HG03571 (cell line): ENCODE measurements at regions not wholly inside any gene's neighbourhood (a gene's known extent, or its start where the extent isn't known, plus 50 kb on each side); places are given as distances from the start of the nearest gene placed in this dataset.

Experiments
- ATAC-seq: cut with Tn5 transposase; IDR thresholded peaks from one replicate; pipeline ENCODE4 v1.9.1; 2021; ENCODE audit not compliant: unreplicated experiment

DNA sequence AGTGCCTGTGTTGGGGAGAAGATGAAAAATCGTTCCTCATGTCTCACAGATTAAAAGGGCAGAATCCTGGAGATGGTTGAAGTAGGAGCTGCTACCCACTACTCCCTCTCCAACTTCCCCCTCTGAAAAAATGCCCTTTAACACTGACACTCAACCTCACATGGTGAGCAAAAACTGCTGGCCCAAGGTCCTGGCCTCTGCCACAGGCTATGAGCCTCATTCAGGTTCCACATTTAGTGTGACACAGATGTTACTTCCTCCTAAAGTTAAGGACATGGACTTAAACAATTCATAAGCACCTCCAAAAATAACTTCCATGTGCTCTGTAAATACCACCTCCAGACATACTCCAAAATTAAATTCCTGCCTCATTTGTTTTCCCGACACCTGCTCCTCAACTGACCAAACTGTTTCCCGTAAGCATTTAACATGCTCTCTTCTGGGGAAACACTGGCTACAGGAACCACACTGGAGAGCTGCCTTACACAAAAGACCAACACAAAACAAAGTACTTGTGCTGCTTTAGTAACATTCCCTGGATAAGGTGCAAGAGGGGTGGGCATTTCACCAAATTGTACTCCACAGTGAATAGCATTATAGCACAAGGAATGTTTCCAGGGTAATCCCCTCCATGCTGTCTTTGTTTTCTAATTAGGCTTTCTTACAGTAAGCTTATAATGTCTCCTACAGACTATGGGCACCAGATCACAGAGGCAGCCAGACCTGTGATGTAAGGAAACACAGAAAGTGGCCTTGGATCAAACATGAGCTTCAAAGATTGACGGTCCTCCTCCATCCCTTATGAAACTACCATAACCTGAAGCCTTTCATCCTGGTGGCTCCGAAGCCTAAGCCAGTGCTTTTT, 57.0 kb downstream of the PHLDA1 start:
- no peak for ATAC-seq

DNA sequence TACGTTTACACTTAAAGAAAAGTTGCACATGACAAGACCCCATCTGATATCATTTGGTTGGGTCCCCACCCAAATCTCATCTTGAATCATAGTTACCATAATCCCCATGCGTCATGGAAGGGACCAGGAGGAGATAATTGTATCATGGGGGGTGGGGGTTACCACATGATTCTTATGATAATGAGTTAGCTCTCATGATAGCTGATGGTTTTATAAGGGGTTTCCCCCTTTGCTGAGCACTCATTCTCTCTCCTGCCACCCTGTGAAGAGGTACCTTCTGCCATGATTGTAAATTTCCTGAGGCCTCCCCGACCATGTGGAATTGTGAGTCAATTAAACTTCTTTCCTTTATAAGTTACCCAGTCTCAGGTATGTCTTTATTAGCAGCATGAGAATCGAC, 60.3 kb downstream of the PHLDA1 start:
- no peak for ATAC-seq

DNA sequence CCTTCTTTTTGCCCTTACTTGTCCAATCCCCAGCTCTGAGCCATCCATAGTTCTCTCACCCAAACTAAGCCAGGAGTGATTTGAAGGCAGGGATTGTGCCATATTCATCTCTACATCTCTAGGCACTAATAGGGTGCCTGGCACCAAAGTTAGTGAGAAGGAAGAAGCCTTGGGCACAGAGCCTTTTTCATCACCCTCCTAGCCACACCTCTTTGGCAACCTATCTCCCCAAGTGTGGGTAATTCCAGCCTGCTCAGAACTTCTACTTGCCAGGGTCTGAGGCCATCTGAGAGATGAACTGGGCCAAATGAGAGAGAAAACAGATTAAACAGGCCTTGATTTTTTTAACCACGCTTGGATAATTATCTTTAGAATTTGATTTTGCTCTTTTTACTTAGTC, 61.3 kb downstream of the PHLDA1 start:
- ATAC-seq, result no peak

DNA sequence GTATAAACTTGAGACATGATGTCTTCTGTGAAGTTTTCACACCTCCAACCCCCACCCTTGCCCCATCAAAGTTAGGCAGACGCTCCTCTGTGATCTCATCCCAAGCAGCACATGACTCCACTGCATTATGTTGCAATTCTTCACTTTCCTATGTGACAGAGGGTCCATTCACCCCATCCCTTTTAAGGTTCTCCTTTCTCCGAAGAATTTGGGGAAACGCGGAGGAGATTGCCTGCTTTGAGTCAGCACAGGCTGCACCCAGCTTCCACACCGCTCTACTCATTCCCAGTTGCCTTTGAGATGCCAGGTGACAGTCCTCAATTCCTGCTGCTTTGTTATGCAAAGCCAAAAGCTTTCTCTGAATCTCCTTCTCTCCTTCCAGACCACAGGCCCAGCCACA, 61.8 kb downstream of the PHLDA1 start:
- no peak for ATAC-seq

DNA sequence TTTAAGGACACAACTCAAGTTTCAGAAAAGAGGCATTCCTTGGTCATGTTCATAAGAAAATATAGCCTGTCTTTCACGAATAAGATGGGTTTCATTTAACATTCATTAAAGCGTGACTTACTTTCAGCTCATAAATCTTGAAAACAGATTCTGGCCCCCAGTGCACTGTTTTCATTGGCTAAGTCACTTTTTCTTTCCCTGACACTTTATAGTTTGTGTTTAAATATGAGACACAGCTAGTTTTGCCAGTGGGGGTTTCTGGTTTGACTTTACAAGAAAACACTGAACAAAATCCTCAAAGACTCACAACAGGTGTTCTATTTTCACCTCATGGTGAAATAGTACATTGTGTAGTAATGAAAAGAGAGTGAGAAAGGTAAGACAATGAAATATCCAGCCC, 65.9 kb downstream of the PHLDA1 start:
- ATAC-seq, result no peak

DNA sequence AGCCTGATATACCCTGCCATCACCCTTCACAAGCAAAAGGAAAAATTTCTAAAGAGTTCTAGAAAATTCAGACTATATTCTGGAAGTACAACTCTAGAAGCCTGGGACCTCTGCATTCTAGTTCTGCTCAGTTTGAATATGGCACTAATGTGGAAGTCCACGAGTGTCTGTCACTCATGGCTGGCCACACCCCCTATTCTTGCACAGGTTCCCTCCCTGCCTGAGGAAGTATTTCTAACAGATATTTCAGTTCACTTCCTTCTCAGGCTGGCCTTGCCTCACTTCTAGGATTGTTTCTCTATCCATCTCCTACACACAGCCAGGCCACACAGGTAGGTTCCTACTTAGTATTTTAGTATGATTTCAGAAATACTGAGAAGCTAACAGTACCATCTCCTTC, 67.4 kb downstream of the PHLDA1 start:
- ATAC-seq, result no peak

DNA sequence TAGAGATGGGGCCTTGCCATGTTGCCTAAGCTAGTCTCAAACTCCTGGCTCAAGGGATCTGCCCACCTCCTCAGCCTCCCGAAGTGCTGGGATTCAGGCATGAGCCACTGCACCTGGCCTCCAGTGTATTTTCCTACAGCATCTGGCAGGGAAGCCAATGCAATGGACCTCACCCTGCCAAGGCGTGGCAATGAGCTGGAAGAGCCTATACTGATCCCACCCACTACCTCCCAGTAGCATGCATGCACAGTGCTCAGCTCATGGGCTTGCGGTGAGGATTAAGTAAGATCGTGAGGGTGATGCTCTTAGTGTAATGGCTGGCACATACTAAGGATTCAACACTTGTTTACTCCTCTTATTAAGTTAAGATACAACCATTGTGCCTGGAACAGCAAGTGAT, 69.7 kb downstream of the PHLDA1 start:
- no peak for ATAC-seq

DNA sequence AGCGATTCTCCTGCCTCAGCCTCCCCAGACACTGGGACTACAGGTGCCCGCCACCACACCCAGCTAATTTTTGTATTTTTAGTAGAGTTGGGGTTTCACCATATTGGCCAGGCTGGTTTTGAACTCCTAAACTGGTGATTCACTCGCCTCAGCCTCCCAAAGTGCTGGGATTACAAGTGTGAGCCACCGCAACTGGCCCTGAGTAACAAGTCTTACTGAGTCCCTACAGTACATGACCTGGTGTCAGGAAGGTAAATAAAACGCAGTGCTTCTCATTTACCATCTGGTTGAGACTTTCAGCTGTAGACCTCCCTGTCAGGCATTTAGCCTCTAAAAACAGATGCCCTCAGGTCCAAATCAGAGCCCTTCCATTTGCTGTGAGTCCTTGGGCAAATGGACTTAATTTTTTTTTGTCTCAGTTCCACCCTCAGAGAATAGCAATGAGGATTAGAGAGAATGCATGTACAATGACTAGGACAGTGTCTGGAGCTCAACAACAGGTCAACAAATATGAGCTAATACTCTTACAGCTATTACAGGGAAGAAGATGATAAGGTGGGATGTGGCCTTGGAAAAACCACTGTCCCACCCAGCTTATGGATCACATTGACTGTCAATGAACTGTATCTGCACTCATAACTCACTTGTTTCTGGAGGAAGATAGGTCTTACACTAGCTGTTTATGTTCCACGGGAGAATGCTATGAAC, 70.5 kb downstream of the PHLDA1 start:
- ATAC-seq, result no peak

DNA sequence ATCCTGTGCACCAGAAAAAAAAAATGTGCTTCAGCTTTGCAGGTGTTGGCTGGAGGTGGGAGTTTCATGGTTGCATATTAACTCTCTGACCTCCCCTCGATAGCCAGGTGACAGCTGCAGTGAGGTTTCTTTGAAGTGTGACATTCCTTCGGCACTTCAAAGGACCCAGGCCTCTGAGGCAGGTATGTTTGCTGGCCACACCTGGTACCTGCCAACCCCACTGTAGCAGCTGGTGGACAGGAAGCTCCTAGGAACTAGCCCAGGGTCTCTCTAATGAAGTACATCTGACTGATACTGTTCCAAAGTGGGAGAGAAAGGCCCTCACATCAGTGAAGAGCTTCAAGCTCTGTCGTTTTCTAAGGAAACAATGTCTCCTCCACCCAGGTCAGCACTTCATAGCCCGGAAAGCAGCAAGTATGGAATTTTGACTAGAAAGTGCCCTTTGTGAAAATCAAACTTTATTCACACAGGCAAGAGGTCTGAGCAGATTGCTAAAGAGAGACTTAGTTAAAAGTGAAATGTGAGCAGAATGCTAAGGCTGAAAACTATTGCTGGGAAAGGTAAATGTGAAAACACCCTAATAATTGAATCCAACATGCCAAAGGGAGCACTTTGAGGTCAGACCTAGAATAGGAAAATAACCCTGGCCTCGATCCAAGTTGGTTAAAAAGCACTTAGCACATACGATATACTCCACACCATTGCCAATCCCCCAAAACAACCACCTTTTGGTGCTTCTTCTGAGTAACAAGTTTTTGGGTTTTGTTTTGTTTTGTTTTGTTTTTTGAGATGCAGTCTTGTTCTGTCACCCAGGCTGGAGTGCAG, 71.3 kb downstream of the PHLDA1 start:
- no peak for ATAC-seq

DNA sequence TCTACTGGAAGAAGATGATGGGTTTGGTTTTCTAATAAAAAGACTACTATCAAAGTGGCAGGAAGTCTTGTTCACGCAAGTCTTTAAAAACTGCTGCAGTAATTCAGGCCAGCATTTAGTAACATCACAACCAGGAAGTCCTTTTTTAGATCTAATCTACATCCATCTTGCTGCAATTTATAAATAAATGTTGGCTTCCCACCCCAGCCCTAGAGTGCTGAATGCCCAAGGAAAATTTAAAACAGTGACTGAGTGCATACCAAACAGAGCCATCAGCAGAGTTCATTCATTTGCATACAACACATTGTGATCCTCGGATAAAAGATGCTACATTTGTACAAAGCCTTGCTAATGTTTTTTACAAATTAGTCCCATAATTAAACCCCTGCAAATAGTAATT, 72.1 kb downstream of the PHLDA1 start:
- ATAC-seq, result no peak

DNA sequence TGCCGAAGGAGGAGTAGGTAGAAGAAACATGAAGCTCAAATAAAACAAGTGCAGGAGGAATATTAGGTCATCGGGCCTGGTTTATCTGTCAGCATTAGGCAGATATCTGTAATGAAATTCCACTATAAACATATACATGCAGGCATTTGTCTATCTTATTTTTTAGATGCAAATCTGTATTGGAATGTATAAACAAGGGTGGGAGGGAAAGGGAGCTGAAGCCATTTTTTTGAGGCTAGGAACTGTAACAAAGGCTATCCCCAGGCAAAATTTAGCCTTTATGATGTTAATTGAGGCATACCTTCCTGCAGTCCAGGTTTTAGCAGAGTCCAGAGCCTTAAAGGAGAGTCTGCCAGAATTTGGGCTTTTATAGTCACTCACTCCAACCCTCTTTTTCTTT, 72.5 kb downstream of the PHLDA1 start:
- no peak for ATAC-seq

DNA sequence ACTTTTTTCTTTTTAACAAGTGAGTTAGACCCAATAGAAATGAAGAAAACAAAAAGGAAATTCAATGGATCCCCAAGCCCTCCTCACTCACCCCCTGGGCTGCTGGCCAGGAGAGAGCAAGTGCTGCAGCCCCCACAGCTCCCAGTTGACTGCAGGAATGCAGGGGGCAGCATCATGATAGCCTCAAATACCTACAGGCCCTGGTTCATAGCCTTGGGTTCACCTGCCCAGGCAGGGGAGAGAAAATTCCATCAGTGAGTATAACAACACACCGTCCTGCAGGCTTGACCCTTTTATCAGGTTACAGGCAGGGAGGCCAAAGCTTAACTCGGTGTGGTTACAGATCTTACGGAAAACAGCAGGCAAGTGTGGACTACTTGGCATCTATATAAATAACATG, 76.3 kb downstream of the PHLDA1 start:
- ATAC-seq, result no peak

DNA sequence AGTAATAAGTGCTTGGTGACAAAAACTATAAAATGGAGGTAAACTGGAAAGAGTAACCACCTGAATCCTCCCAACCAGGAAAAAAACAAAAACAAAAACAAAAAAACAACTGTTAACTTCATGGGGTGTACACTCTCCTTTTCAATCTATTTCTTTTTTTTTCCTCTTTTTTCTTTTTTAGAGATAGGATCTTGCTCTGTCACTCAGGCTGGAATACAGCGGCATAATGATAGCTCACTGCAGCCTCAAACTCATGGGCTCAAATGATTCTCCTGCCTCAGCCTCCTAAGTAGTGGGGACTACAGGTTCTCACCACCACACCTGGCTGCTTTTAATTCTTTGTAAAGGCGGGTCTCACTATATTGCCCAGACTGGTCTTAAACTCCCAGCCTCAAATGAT, 76.8 kb downstream of the PHLDA1 start:
- no peak for ATAC-seq

DNA sequence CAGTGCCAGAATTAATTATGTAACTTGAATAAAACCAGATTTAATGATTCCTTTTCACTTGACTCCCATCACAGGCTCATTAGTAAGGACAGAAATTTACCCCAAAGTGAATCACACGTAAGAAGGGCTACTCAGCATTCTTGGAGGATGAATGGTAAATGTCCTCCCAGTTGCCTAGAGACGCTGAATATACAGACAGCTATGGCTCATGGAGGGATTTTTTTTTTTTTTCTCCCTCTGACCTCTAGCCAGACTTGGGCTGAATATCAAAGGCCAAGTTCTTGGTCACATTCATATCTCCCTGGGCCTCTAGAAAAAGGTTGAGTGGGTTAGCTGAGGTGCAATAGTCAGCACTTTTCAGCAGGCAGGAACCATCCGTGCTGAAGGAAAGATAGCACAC, 77.5 kb downstream of the PHLDA1 start:
- ATAC-seq, result no peak

DNA sequence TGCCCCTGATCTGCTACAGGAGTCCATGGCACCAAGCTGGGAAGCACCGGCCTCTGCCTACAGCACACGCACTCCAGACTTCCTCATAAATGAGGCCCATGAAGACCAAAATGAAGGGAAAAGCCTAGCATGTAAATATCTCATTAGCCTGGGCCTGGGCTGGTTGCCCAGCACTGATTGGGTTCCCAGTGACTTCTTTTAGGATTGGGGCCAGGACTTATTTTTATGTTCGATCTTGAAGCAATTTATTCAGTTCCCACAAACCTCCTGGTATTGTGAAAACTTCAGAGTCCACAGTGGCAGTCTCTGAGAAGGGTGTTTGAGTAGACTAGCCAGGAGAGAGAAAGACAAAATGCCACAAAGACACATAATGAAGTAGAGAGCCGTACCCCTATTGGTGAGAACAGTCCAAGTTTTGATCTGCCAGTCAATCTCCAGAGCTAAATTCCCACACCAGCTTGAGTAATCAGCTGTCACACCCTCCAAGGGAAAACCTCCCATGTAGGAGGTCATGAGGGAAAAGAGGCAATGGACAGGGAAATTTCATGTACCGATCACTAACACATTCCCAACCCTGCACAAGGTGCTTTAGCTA, 78.2 kb downstream of the PHLDA1 start:
- ATAC-seq, result no peak

DNA sequence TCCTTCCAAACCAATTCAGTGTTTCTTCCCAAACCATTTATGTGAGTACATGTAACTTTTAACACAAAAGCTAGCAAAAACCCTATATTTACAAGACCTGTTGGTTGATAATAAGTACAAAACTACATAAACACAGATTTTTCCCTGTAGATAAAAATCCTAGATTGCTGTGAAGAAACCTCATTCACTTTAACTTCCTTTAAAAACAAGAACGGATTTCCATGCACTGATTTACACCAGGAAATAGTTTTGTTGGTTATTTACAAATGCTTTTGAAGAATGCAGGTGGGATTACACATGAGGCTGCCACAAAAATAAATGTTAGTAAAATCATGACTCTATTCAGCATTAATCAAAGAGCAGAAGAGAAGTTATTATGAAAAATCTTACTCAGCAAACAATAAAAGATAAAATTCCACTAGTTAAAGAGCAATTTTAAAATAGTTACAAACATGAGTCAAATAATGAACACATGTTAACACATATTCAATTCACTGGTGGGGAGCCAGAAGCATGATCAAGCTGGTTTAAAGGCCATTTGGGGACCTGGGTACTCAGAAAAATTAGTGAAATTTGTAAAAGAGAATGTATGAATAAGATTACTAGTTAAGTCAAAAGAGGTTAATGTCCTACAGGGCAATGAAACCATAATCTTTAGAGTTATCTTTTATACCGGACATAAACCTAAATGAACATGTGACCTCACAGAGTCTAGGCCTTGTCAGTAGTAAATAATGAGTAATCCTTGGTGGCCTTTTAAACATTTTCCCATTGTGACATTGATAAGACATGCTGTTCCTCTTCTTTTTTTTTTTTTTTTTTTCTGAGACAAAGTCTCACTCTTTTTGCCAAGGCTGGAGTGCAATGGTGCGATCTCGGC, 79.9 kb downstream of the PHLDA1 start:
- ATAC-seq, result no peak

DNA sequence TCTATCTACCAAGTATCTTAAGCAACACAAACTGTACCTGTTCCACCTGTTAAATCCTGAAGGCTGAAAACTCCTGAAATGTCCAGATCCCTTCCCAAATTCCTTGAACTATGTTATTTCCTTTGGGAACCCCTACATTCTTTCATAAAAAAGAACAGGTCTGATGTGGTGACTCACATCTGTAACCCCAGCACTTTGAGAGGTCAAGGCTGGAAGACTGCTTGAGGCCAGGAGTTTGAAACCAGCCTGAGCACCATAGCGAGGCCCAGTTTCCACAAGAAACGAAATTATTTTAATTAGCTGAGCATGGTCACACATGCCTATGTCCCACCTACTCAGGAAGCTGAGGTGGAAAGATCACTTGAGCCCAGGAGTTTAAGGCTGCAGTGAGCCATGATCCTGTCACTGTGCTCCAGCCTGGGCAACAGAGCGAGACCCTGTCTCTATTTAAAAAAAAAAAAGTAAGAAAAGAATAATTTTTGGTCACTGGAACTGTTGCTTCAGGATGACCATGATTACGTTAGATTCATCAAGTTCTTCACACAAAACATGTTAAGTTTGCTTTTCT, 84.3 kb downstream of the PHLDA1 start:
- ATAC-seq, result no peak

DNA sequence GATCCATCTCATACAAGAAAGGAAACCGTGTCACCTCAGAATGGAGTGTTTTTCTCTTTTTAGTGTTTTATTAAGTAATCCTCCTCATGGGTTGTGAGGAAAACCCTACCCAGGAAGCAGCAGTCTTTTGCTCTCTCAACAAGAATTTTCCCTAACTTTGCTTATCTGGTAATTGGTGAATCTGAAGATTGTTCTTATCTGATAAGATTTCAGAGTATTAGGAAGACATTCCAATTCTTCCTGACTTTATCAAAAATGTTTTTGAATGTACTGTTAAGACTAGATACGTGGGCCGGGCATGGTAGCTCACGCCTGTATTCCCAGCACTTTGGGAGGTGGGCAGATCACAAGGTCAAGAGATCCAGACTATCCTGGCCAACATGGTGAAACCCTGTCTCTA, 86.0 kb downstream of the PHLDA1 start:
- ATAC-seq, result no peak

DNA sequence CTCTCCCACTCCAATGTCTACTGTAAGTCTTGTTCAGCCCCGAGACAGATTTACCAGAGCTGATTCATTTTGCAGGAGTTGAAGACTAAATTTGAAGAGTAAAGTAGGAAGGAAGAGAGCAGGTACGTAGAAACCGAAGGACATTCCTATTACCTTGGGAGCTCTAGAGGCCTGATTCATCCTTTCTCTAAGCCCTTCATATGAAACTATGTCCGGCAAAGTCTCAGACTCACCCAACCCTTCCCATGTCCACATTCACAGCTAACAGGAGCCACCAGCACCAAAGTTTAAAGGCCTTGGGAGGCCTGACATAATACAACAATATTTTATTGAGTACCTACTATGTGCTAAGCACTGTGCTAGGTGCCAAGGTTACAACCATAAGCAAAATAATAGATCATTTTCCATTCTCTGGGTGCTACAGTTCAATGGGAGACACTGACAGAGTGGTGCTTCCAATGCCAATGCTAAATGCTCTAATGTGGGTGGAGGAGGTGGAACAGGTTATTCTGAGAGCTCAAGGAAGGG, 86.6 kb downstream of the PHLDA1 start:
- ATAC-seq, result no peak
